ENCODE measurements at regions not wholly inside any gene's neighbourhood (a gene's known extent, or its start where the extent isn't known, plus 50 kb on each side); places are given as distances from the start of the nearest gene placed in this dataset.
"Not testable (repeated sequence)": the region's sequence is repeated elsewhere in the genome, so short reads cannot be mapped to it uniquely, and the experiment has no call there.

DNA sequence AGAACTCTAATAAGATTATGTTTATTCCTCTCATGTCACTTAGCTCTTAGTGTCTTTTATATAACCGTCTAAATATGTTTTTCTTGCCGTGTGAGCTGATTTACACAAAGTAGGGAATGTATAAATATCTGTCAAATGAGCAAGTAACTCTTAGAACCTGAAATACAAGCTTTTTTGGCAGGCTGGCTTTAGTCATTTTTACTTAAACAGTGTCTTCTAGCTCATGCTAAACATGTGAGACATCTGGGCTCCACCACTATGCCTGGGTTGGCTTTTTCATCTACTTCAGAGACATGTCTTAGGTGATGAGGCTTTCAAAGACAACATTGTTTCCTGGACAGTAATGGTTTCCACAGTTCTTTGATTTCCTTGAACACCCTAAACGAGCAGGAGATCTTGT, 137.2 kb upstream of the ZNF608 start:
- no peak for DNase-seq (ENCODE audit: low spot score)
- H3K4me3 Mint-ChIP-seq: no peak overlapping the region
- intact Hi-C loops (cut with micrococcal nuclease): no loop called here
- no peaks in the 10 kb centered on the region for H3K36me3 Mint-ChIP-seq (ENCODE audit: low read depth)
- no peaks in the 10 kb centered on the region for H3K27me3 Mint-ChIP-seq (ENCODE audit: insufficient read depth)
- no peaks in the 10 kb centered on the region for H3K9me3 Mint-ChIP-seq
- H3K27ac Mint-ChIP-seq: no peak overlapping the region
- no peaks in the 10 kb centered on the region for H3K4me1 Mint-ChIP-seq (ENCODE audit: low read depth)

DNA sequence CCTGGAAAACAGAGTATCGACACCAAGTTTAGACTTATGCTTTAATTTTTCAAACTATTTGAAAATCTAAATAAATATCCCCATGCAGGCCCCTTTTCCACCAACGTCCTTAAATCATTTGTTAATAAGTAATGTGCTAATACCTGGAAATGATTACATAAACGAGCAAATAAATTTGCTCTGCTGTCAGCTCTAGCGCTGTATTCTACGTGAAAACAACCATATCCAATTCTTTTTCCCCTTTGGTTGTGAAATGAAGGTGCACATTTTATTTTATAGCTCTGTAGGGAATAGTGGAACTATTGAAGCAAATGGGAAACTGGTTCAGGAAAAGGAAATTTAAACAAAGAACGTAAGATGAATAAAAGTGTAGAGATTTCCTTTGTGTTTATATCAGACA, 137.7 kb upstream of the ZNF608 start:
- Mint-ChIP-seq H3K27me3 (ENCODE audit: insufficient read depth) (no peaks in the 10 kb centered on the region), H3K4me1 (ENCODE audit: low read depth) (no peaks in the 10 kb centered on the region), H3K27ac (no peak overlapping the region), H3K36me3 (ENCODE audit: low read depth) (no peaks in the 10 kb centered on the region), H3K9me3 (no peaks in the 10 kb centered on the region), H3K4me3 (no peak overlapping the region)
- DNase-seq (ENCODE audit: low spot score): no peak
- intact Hi-C loops (cut with micrococcal nuclease): no loop called here

DNA sequence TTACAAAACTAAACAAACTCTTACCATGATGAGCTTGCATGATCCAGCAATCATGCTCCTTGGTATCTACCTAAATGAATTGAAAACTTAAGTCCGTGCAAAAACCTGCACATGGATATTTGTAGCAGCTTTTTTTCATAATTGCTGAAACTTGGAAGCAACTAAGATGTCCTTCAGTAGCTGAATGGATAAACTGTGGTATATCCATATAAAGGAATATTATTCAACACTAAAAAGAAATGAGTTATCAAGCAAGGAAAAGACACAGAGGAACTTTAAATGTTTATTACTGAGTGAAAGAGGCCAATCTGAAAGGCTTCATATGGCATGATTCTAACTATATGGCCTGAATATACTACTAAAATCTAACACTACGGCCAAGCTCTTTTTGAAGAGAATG, 139.1 kb upstream of the ZNF608 start:
- no peak for DNase-seq (ENCODE audit: low spot score)
- intact Hi-C loops (cut with micrococcal nuclease): no loop called here
- Mint-ChIP-seq H3K4me1 (ENCODE audit: low read depth) (no peaks in the 10 kb centered on the region), H3K9me3 (no peaks in the 10 kb centered on the region), H3K27me3 (ENCODE audit: insufficient read depth) (no peaks in the 10 kb centered on the region), H3K4me3 (no peak overlapping the region), H3K27ac (no peak overlapping the region), H3K36me3 (ENCODE audit: low read depth) (no peaks in the 10 kb centered on the region)

DNA sequence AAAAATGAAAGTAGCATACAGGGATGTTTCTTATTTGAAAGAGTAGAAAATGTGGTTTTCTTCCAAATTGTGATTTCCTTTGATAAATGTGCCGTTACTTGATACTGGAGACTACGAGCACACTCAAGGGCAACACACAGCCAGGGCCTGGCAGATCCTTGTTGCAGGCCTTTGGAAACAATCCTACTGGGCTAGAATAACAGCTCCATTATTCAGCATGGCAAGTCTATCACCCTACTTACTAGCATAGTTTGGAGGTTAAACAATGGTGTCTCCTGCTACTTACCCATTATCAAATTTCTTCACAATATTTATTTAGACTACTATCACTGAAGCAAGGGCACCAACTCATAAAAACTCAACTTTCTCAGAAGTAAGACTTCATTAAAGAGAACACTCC, 140.8 kb upstream of the ZNF608 start:
- DNase-seq (ENCODE audit: low spot score): no peak
- Mint-ChIP-seq H3K27me3 (ENCODE audit: insufficient read depth) (no peaks in the 10 kb centered on the region), H3K9me3 (no peaks in the 10 kb centered on the region), H3K36me3 (ENCODE audit: low read depth) (no peaks in the 10 kb centered on the region), H3K4me3 (no peak overlapping the region), H3K27ac (no peak overlapping the region), H3K4me1 (ENCODE audit: low read depth) (no peaks in the 10 kb centered on the region)
- intact Hi-C loops (cut with micrococcal nuclease): no loop called here

DNA sequence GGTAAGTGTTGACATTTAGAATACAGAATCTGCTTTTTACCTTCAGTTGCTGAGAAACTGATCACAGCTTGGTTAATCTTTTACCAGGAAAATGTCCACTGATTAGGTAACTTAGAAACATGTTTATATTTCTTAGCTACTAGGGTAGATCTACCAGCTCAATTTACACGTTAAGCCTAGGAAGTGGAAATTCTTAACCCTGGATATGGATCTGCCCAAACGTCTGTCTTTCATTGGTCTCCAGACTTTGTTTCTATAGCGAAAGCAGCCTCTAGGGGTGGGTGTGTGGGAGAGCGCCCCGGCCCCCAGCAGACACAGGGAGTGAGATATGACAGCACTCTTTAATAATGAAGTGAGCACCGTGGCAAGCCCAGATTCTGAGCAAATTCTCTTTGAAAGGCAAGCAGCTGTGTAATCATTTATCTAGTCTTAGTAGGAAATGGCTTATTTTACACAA, 141.6 kb upstream of the ZNF608 start:
- H3K9me3 Mint-ChIP-seq: no peaks in the 10 kb centered on the region
- no peak overlapping the region for H3K27ac Mint-ChIP-seq
- no peaks in the 10 kb centered on the region for H3K36me3 Mint-ChIP-seq (ENCODE audit: low read depth)
- no peak for DNase-seq (ENCODE audit: low spot score)
- H3K27me3 Mint-ChIP-seq (ENCODE audit: insufficient read depth): no peaks in the 10 kb centered on the region
- H3K4me3 Mint-ChIP-seq: no peak overlapping the region
- no peaks in the 10 kb centered on the region for H3K4me1 Mint-ChIP-seq (ENCODE audit: low read depth)
- intact Hi-C loops (cut with micrococcal nuclease): no loop called here

DNA sequence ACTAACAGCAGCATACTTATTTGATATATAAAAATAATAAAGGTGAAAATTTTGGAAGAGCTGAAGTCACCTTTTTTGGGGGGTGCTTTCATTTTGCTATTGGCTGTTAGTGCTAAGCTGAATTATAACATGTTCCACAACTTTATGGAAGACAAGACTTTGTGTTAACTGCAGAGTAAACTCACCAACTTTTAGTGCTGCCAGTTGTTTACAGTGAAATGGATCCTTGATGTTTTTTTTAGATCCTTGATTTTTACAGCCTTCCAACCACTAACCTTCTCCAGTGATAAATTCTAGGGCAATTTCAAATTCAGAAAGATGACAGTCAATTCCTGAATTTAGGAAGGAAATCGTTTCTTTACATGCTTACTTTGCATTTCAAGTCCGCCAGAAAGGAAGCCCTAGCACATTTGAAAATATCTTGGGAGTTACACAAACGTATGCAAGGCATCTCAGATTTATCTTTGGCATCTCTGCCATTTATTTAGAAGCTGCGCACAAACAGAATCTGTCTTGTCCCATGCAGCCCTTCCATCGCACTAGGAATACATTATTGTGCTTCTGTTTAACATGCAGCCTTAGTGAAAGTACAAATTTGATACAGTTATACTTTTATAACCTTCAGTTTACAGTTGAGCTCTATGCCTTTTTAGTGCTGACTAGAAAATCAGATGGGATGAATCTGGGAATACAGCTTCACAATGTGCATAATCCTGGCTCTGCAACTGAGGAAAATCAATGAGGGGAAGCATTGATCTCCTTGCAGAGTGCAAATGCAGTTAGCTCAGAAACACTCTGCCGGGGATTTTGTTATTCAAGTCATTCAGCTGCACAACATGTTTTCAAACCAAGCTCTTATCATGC, 142.4 kb upstream of the ZNF608 start:
- DNase-seq (ENCODE audit: low spot score): no peak
- Mint-ChIP-seq H3K27ac (no peak overlapping the region), H3K4me3 (no peak overlapping the region), H3K4me1 (ENCODE audit: low read depth) (no peaks in the 10 kb centered on the region), H3K36me3 (ENCODE audit: low read depth) (no peaks in the 10 kb centered on the region), H3K9me3 (peaks cover 1% of the 10 kb centered on the region), H3K27me3 (ENCODE audit: insufficient read depth) (no peaks in the 10 kb centered on the region)
- intact Hi-C loops (cut with micrococcal nuclease): no loop called here

DNA sequence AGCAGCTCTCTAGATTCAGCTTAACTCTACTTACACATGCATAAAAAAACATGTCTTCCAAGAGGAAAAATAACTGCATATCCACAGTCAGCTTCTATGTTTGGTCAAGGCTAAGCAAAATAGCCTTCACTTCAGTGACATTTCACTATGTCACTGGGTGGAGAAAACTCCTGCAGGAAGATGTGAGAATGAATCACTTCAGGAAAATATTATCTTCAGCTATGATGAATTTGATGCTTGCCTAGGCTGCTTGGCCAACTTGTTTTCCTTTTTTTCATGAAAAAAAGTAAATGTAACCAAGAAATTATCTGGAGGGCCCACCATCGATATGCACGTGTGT, 143.0 kb upstream of the ZNF608 start:
- Mint-ChIP-seq H3K4me3 (no peak overlapping the region), H3K4me1 (ENCODE audit: low read depth) (no peaks in the 10 kb centered on the region), H3K36me3 (ENCODE audit: low read depth) (no peaks in the 10 kb centered on the region), H3K27me3 (ENCODE audit: insufficient read depth) (no peaks in the 10 kb centered on the region), H3K9me3 (peaks cover 4% of the 10 kb centered on the region), H3K27ac (no peak overlapping the region)
- no peak for DNase-seq (ENCODE audit: low spot score)
- intact Hi-C loops (cut with micrococcal nuclease): no loop called here

DNA sequence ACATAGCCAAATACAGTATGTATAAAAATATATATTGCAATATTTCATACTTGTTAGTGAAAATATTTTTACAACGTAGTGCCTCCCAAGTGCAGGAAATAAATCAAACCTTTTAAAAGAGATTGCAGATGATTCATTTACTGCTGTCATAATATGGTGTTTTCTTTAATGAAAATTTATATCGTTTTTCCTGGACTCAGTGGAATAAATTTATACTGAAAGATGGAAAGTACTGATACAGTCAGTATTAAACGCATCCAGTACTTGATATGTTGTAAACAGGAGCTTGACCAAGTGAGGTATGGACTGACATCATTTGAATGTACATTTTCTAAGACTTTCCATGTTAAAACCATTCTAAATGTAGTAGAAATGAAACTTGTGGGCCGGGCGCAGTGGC, 143.4 kb upstream of the ZNF608 start:
- H3K4me3 Mint-ChIP-seq: no peak overlapping the region
- no peaks in the 10 kb centered on the region for H3K36me3 Mint-ChIP-seq (ENCODE audit: low read depth)
- intact Hi-C loops (cut with micrococcal nuclease): no loop called here
- DNase-seq (ENCODE audit: low spot score): no peak
- H3K27ac Mint-ChIP-seq: no peak overlapping the region
- H3K9me3 Mint-ChIP-seq: peaks cover 4% of the 10 kb centered on the region
- no peaks in the 10 kb centered on the region for H3K27me3 Mint-ChIP-seq (ENCODE audit: insufficient read depth)
- H3K4me1 Mint-ChIP-seq (ENCODE audit: low read depth): no peaks in the 10 kb centered on the region

DNA sequence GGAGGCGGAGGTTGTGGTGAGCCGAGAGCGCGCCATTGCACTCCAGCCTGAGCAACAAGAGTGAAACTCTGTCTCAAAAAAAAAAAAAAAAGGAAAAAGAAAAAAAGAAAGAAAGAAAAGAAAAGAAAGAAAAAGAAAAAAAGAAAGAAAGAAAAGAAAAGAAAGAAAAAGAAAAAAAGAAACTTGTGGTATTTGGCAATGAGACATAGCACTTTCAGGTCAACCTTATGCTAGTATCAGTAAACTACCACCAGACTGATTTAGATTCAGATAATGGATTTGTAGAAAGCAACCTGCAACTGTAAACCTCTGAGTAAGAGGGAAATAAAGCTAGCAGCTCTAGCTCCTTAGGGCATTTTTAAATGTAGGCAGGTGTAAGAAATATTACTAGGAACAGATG, 144.0 kb upstream of the ZNF608 start:
- H3K36me3 Mint-ChIP-seq (ENCODE audit: low read depth); intact Hi-C loops (cut with micrococcal nuclease); H3K27me3 Mint-ChIP-seq (ENCODE audit: insufficient read depth): not testable (repeated sequence)

DNA sequence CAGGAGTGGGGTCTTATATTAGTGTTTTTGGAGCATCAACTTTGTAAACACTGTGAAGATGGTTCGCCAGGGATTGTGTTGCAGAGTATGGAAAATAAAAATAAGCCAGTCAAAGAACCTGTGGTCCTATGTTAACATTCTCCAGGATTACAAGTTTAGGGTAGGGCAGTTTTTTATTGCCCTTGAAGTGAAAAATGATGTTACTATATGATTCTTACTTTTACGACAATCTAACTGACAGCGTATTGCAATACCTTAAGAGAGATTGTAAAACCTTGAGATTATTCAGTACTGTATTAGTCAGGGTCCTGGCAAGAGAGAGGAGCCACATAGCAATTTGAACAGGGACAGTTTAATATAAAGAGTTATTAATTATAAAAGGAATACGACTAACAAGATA, 144.7 kb upstream of the ZNF608 start:
- Mint-ChIP-seq H3K4me3 (no peak overlapping the region), H3K9me3 (peaks cover 4% of the 10 kb centered on the region), H3K4me1 (ENCODE audit: low read depth) (no peaks in the 10 kb centered on the region), H3K27me3 (ENCODE audit: insufficient read depth) (no peaks in the 10 kb centered on the region), H3K27ac (no peak overlapping the region), H3K36me3 (ENCODE audit: low read depth) (no peaks in the 10 kb centered on the region)
- no peak for DNase-seq (ENCODE audit: low spot score)
- intact Hi-C loops (cut with micrococcal nuclease): no loop called here

More for the DNA sequence above, 144.0 kb upstream of the ZNF608 start:
- not testable (repeated sequence) for DNase-seq (ENCODE audit: low spot score); H3K27ac Mint-ChIP-seq; H3K4me1 Mint-ChIP-seq (ENCODE audit: low read depth); H3K9me3 Mint-ChIP-seq; H3K4me3 Mint-ChIP-seq

DNA sequence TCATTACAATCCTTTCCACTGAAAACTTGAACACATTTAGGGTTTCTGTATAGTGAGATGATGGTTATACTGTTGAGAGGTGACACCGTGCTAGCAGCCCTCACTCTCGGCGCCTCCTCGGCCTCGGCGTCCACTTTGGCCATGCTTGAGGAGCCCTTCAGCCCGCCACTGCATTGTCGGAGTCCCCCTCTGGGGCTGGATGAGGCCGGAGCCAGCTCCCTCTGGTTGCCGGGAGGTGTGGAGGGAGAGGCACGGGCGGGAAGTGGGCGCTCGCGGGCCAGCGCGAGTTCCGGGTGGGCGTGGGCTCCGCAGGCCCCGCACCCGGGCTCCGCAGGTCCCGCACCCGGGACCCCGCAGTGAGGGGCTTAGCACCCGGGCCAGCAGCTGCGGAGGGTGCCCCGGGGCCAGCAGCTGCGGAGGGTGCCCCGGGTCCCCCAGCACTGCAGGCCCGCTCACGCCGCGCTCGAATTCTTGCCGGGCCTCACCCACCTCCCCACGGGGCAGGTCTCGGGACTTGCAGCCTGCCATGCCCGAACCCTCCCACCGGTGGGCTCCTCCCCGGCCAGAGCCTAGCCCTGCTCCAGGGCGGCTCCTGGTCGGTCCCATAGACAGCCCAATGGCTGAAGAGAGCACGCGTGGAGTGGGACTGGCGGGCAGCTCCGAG, 145.9 kb upstream of the ZNF608 start:
- no peaks in the 10 kb centered on the region for H3K36me3 Mint-ChIP-seq (ENCODE audit: low read depth)
- H3K27me3 Mint-ChIP-seq (ENCODE audit: insufficient read depth): no peaks in the 10 kb centered on the region
- no peak overlapping the region for H3K4me3 Mint-ChIP-seq
- no peak for DNase-seq (ENCODE audit: low spot score)
- H3K9me3 Mint-ChIP-seq: peaks cover 4% of the 10 kb centered on the region
- intact Hi-C loops (cut with micrococcal nuclease): no loop called here
- H3K27ac Mint-ChIP-seq: no peak overlapping the region
- H3K4me1 Mint-ChIP-seq (ENCODE audit: low read depth): no peaks in the 10 kb centered on the region

DNA sequence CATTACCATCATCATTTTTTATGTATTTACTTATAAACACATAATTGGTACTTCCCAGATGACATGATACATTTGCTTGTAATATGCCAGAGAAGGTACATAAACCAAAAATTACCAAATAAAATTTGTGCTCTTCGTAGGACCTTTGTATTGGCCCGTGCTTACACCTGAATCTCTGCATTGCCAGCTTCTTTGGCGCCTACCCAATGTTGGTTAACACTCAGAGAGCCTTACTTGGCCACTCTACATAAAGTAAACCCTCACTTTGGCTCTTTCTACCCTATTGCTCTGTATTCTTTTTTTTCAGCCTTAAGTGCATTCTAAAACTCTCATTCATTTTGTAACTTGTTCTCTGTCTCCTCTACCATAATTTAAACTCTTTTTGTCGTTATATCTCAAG, 148.1 kb upstream of the ZNF608 start:
- no peak for DNase-seq (ENCODE audit: low spot score)
- H3K27me3 Mint-ChIP-seq (ENCODE audit: insufficient read depth): no peaks in the 10 kb centered on the region
- H3K36me3 Mint-ChIP-seq (ENCODE audit: low read depth): no peaks in the 10 kb centered on the region
- intact Hi-C loops (cut with micrococcal nuclease): no loop called here
- peaks cover 4% of the 10 kb centered on the region for H3K9me3 Mint-ChIP-seq
- H3K27ac Mint-ChIP-seq: no peak overlapping the region
- no peak overlapping the region for H3K4me3 Mint-ChIP-seq
- H3K4me1 Mint-ChIP-seq (ENCODE audit: low read depth): no peaks in the 10 kb centered on the region

DNA sequence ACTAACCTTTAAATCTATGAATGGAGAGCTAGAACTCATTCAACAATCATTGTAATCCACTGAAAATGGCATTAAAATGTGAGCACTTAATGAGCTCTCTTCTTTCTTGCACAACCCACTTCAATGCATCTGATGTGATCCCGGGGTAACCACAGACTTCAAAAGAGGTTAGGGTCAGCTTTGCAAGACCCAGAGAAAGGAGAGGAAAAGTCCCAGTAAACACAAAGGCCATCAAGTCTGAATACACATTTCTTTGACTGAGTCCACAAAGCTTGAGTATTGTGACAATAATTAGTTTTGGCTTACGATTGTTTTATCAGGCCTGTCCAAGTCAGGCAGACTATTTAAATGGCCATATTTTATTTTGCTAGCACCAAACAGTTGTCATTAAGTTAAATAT, 148.8 kb upstream of the ZNF608 start:
- intact Hi-C loops (cut with micrococcal nuclease): no loop called here
- H3K27me3 Mint-ChIP-seq (ENCODE audit: insufficient read depth): no peaks in the 10 kb centered on the region
- H3K27ac Mint-ChIP-seq: no peak overlapping the region
- DNase-seq (ENCODE audit: low spot score): no peak
- H3K36me3 Mint-ChIP-seq (ENCODE audit: low read depth): no peaks in the 10 kb centered on the region
- peaks cover 4% of the 10 kb centered on the region for H3K9me3 Mint-ChIP-seq
- no peak overlapping the region for H3K4me3 Mint-ChIP-seq
- no peaks in the 10 kb centered on the region for H3K4me1 Mint-ChIP-seq (ENCODE audit: low read depth)

Data from activated T-helper 1 cell treated with anti-CD3 and anti-CD28 coated beads, Interleukin-12 subunit alpha, Interleukin-12 subunit beta, Interleukin-2, Interleukin-4 antibody, amounts not matched to agents 30 ng/mL and 10 ng/mL and 1 ng/mL, durations not matched to agents 14 hours and 24 hours and 36 hours (primary cell).